Endothelial cell of umbilical vein (primary cell): ENCODE measurements at regions not wholly inside any gene's neighbourhood (a gene's known extent, or its start where the extent isn't known, plus 50 kb on each side); places are given as distances from the start of the nearest gene placed in this dataset.

Source experiments
- BruUV-seq: library from RNA; stranded (reverse); fragments of 400-500 nt; replicated peaks from 2 replicates; lab custom pipeline; 2021; lab: Mats Ljungman, UMichigan
- CTCF ChIA-PET: fragments of 300-600, 350-600 bp; sonication (Branson Sonifier 250); formaldehyde crosslinking; loops from one replicate; lab custom pipeline; 2021; ENCODE audit warnings: antibody characterized with exemption, inconsistent platforms; lab: Charles Lee
- POLR2A ChIA-PET: fragments of 300-600, 350-600 bp; sonication (Branson Sonifier 250); formaldehyde crosslinking; loops from one replicate; lab custom pipeline; 2021; ENCODE audit warnings: antibody characterized with exemption, inconsistent platforms; lab: Charles Lee
- DNase-seq: peaks from one replicate; pipeline ENCODE4 v3.0.0-alpha.2; 2011; ENCODE audit warnings: low read depth, low spot score
- FAIRE-seq: peaks from 2 replicates; lab custom pipeline; 2011; peaks lifted over from hg19 to GRCh38; lab: Jason Lieb, UNC
- H2AFZ ChIP-seq: 2 replicates; pipeline ENCODE4 v1.6.0; 2012; ENCODE audit warnings: low read depth, low read length, control low read depth, inconsistent platforms
- H3K27ac ChIP-seq: 2 replicates; pipeline ENCODE4 v1.5.1; 2011; ENCODE audit warnings: low read depth, mild to moderate bottlenecking, control low read depth, low read length, moderate library complexity; ENCODE audit not compliant: insufficient read depth
- H3K27me3 ChIP-seq, 2 experiments: 2 replicates each; pipeline versions ENCODE4 v1.6.0 to v1.6.1; 2011; ENCODE audit warnings: low read length in 2 of 2, mixed read lengths in 1 of 2; ENCODE audit not compliant: control insufficient read depth in 2 of 2, insufficient read depth in 2 of 2
- H3K36me3 ChIP-seq, 2 experiments: 2 replicates in 1 of 2; 3 replicates in 1 of 2; pipeline ENCODE4 v1.5.1; 2011; ENCODE audit warnings: low read length in 2 of 2, mild to moderate bottlenecking in 1 of 2, moderate library complexity in 1 of 2; ENCODE audit not compliant: control insufficient read depth in 2 of 2, insufficient read depth in 2 of 2; ENCODE audit errors: extremely low read depth in 1 of 2
- H3K4me1 ChIP-seq: 3 replicates; pipeline ENCODE4 v1.5.1; 2011; ENCODE audit warnings: mild to moderate bottlenecking, low read length; ENCODE audit not compliant: control insufficient read depth, insufficient read depth; ENCODE audit errors: extremely low read depth
- H3K4me2 ChIP-seq: 2 replicates; pipeline ENCODE4 v1.6.1; 2011; ENCODE audit warnings: low read length, control low read depth, mixed read lengths; ENCODE audit not compliant: insufficient read depth
- H3K4me3 ChIP-seq, 3 experiments: fragments of 200-600 bp in 1 of 3; sonication (generic), shearing (Covaris generic) in 1 of 3; replicated peaks in 1 of 3; 2 replicates each; pipeline ENCODE4 v1.5.1; 2011 to 2016; ENCODE audit warnings: control low read depth in 3 of 3, low read length in 3 of 3, mild to moderate bottlenecking in 2 of 3, inconsistent platforms in 1 of 3, low read depth in 1 of 3, moderate library complexity in 1 of 3; ENCODE audit not compliant: insufficient read depth in 1 of 3
- H3K79me2 ChIP-seq: 2 replicates; pipeline ENCODE4 v1.6.0; 2012; ENCODE audit warnings: low read length, inconsistent platforms; ENCODE audit not compliant: control insufficient read depth, insufficient read depth
- H3K9ac ChIP-seq: replicated peaks from 2 replicates; pipeline ENCODE3; 2011; ENCODE audit warnings: low read length, control low read depth; ENCODE audit not compliant: insufficient read depth; ENCODE audit errors: extremely low read depth
- H3K9me1 ChIP-seq: replicated peaks from 3 replicates; pipeline ENCODE4 v1.6.0; 2011; ENCODE audit warnings: mild to moderate bottlenecking, low read length; ENCODE audit not compliant: control insufficient read depth, insufficient read depth; ENCODE audit errors: extremely low read depth
- H3K9me3 ChIP-seq: replicated peaks from 2 replicates; pipeline ENCODE4 v1.5.1; 2012; ENCODE audit warnings: low read length, inconsistent platforms; ENCODE audit not compliant: control insufficient read depth, insufficient read depth
- H4K20me1 ChIP-seq: replicated peaks from 2 replicates; pipeline ENCODE3; 2011; ENCODE audit warnings: mild to moderate bottlenecking, low read length; ENCODE audit not compliant: control insufficient read depth, insufficient read depth; ENCODE audit errors: extremely low read depth
- CTCF ChIP-seq, 2 donors: IDR thresholded peaks; 1 replicate in 1 of 2; 2 replicates in 1 of 2; pipeline ENCODE4 v1.5.1; 2011; ENCODE audit warnings: low read length in 2 of 2, mild to moderate bottlenecking in 2 of 2, moderate library complexity in 2 of 2, control low read depth in 1 of 2, inconsistent platforms in 1 of 2, low read depth in 1 of 2; ENCODE audit not compliant: insufficient read depth in 1 of 2; ENCODE audit errors: extremely low read depth in 1 of 2
- EZH2 ChIP-seq: IDR thresholded peaks from 2 replicates; pipeline ENCODE4 v1.6.1; 2012; ENCODE audit warnings: borderline replicate concordance, low read depth, mild to moderate bottlenecking, moderate library complexity, low read length, inconsistent platforms; ENCODE audit not compliant: severe bottlenecking
- FOS ChIP-seq: IDR thresholded peaks from 2 replicates; pipeline ENCODE4 v1.6.1; 2011; ENCODE audit warnings: mild to moderate bottlenecking, low read length, moderate library complexity, borderline replicate concordance; ENCODE audit not compliant: insufficient read depth
- GATA2 ChIP-seq: IDR thresholded peaks from 2 replicates; pipeline ENCODE4 v1.7.0; 2011; ENCODE audit warnings: low read depth, mild to moderate bottlenecking, moderate library complexity, mixed read lengths, low read length; ENCODE audit not compliant: insufficient read length, insufficient read depth
- JUN ChIP-seq: IDR thresholded peaks from 2 replicates; pipeline ENCODE4 v1.6.1; 2011; ENCODE audit warnings: borderline replicate concordance, low read depth; ENCODE audit not compliant: insufficient read length, insufficient read depth
- MAX ChIP-seq: IDR thresholded peaks from 2 replicates; pipeline ENCODE4 v1.6.1; 2011; ENCODE audit not compliant: insufficient read depth, insufficient read length
- MYC ChIP-seq: IDR thresholded peaks from one replicate; pipeline ENCODE4 v1.6.1; 2011; ENCODE audit warnings: mild to moderate bottlenecking, low read depth, low read length
- POLR2A ChIP-seq: IDR thresholded peaks from 2 replicates; pipeline ENCODE4 v1.6.1; 2012; ENCODE audit warnings: low read depth, mild to moderate bottlenecking, control low read depth, low read length
- POLR2AphosphoS5 ChIP-seq: IDR thresholded peaks from 2 replicates; pipeline ENCODE4 v1.6.1; 2012; ENCODE audit warnings: low read depth, mild to moderate bottlenecking, control low read depth, low read length, moderate library complexity; ENCODE audit not compliant: insufficient read depth
- dilution Hi-C: fragments of 300-500 bp; cut with MboI; formaldehyde crosslinking; loops from one replicate; pipeline ENCODE4 v1.15.0; 2019; ENCODE audit warnings: low sequenced_read_pairs; ENCODE audit not compliant: extremely low pct_ligation_motif_present
- intact Hi-C: fragments of 100-400 bp; cut with micrococcal nuclease; formaldehyde crosslinking; loops from one replicate; pipeline ENCODE4 v1.10.0; 2022

- no peak overlapping the region for H3K4me3 ChIP-seq
- POLR2A ChIA-PET = no interaction called here
- BruUV-seq = no TSS peak
- no peak overlapping the region for H3K27ac ChIP-seq
- no peak overlapping the region for H3K9ac ChIP-seq
- H4K20me1 ChIP-seq = no peaks in the 10 kb centered on the region
- no peaks in the 10 kb centered on the region for H3K79me2 ChIP-seq
- intact Hi-C loops = no loop called here
- DNase-seq = no peak
- no peaks in the 10 kb centered on the region for H3K36me3 ChIP-seq
- no peaks in the 10 kb centered on the region for H3K9me1 ChIP-seq
- TF ChIP-seq POLR2A (no peak), EZH2 (no peak), CTCF (IDR thresholded peaks at IDR 0.05; ENCODE audit: extremely low read depth in 1 of 2, insufficient read depth in 1 of 2, low read depth in 1 of 2, low read length in 2 of 2) (no peak), MYC (no peak)
- CTCF ChIA-PET = no interaction called here
- H2AFZ ChIP-seq = no peak overlapping the region
- H3K4me2 ChIP-seq = no peak overlapping the region
- no peaks in the 10 kb centered on the region for H3K27me3 ChIP-seq
- H3K4me1 ChIP-seq = no peaks in the 10 kb centered on the region
- H3K9me3 ChIP-seq = no peaks in the 10 kb centered on the region
- dilution Hi-C loops = no loop called here
- no peak for FAIRE-seq
Measured at GRCh38 chr3:106004826-106005225, 136.0 kb upstream of the CBLB start.

DNA sequence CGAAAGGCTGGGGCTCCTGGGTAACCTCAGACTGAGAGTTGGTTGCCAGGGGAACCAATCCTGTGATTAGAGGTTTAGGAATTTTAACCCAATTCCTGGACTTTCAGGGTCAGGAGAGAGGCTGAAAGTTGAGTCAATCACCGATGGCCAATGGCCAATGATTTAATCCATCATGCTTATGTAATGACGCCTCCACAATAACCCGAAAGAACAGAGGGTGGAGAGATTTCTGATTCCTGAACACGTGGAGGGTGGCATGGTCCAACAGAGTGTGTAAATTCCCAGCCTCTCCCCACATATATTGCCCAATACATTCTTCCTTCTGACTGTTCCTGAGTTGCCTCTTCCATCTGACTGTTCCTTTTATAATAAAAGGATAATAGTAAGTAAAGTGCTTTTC lies 137.2 kb upstream of the CBLB start:
- POLR2A ChIA-PET = no interaction called here
- Histone ChIP-seq H3K9me1 (no peaks in the 10 kb centered on the region), H3K9ac (no peak overlapping the region), H3K9me3 (no peaks in the 10 kb centered on the region), H3K79me2 (no peaks in the 10 kb centered on the region), H3K36me3 (no peaks in the 10 kb centered on the region), H4K20me1 (no peaks in the 10 kb centered on the region), H3K4me3 (no peak overlapping the region), H3K27me3 (no peaks in the 10 kb centered on the region), H3K4me1 (no peaks in the 10 kb centered on the region), H3K27ac (no peak overlapping the region), H3K4me2 (no peak overlapping the region), H2AFZ (no peak overlapping the region)
- DNase-seq (no peak), FAIRE-seq (no peak)
- dilution Hi-C loops (no loop called here), intact Hi-C loops (no loop called here)
- TF ChIP-seq FOS (no peak), CTCF (IDR thresholded peaks at IDR 0.05; ENCODE audit: extremely low read depth in 1 of 2, insufficient read depth in 1 of 2, low read depth in 1 of 2, low read length in 2 of 2) (no peak), MAX (no peak), JUN (no peak), GATA2 (no peak), POLR2A (no peak), POLR2AphosphoS5 (no peak), MYC (no peak)
- no TSS peak for BruUV-seq
- CTCF ChIA-PET = no interaction called here
